ENCODE measurements at regions not wholly inside any gene's neighbourhood (a gene's known extent, or its start where the extent isn't known, plus 50 kb on each side); places are given as distances from the start of the nearest gene placed in this dataset.
"Not testable (repeated sequence)": the region's sequence is repeated elsewhere in the genome, so short reads cannot be mapped to it uniquely, and the experiment has no call there.

DNA sequence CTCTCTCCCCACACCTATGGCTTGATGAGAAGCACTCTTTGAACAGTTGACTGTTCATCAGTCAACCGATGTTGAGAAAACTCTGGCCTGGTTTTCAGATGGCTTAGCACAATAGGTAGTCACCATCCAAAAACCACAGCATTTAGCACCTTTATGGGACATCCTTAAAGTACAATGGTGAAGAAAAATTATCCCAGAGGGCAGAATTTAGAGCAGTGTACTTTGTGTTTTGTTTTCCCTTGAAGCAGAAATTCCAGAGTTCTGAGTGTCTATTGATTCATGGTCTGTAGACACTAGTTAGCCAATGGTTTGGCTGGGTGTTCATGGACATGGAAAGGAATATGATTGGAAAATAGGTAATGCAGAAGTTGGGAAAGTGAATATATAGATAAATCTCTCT, 487.0 kb downstream of the PDHA2 start:
- no peak for DNase-seq (ENCODE audit: low spot score)

DNA sequence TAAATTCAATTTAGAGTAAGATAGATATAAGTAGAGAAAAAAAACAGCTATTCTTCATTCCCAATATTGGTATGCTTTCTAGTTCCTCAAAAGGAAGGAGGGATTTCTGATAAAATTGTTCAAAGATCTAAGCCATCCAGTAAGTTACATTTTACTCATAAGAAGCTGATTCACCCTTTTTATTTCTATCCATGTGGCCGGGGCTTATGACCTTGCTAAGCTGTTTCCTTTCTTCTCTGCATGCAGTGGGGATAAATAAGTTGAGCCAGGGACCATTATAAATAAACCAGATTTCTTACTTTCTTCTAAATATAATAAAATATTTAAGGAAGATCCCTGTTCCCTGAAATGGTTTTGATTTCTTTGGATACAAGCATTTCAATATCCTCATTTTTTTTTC, 502.3 kb downstream of the PDHA2 start:
- no peak for DNase-seq (ENCODE audit: low spot score)

DNA sequence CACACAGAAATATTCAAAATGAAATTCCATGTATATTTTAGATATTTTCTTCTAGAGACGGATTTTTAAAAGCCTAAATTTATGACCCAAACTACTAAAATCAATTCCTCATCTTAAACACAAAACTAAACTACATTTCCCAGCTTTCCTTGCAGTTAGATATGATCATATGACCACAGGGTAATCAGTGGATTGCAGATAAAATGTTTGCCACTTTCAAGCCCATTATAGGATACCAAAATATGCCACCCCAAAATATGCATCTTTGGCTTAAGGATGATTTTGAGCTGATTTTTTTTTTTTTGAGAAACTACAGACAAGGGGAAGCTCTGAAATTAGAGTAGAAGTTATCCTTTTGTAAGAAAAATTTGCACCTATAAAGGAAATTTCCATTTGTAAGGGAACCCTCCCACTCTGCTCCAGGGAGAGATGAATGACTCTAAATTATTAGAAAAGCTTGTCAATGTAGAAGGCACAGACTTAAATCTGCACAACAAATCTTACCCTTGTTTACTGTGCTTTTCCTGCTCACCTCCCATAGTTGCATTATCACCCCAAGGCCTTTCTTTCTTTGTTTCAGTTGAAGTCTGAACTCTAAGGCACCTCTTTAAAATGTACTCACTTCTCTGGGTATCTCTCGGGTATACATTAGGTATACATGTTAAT, 503.0 kb downstream of the PDHA2 start:
- DNase-seq (ENCODE audit: low spot score) = no peak

- no peak for DNase-seq (ENCODE audit: low spot score)
Observed at GRCh38 chr4:96343836-96344235, 503.9 kb downstream of the PDHA2 start.

DNA sequence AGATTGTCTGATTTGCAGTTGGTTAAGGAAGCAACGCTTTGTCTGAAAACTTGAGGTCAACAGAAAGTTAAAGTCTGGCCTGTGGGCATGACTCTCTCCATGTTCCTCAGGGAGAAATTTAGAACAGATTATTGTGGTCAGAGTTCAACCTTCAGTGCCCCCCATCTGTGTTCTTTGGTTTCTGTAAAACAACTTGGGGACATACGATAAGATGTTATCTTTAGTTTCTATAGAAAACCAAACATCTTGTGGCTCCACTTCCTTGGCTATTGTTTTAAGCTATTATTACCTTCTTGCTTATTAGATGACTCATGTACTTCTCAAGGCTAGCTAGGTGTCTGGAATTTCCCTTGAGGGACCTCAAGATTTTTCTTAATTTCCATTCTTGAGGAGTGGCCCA, 507.7 kb downstream of the PDHA2 start:
- no peak for DNase-seq (ENCODE audit: low spot score)

- no peak for DNase-seq (ENCODE audit: low spot score)
Observed at GRCh38 chr4:96352051-96352517, 512.2 kb downstream of the PDHA2 start.

DNA sequence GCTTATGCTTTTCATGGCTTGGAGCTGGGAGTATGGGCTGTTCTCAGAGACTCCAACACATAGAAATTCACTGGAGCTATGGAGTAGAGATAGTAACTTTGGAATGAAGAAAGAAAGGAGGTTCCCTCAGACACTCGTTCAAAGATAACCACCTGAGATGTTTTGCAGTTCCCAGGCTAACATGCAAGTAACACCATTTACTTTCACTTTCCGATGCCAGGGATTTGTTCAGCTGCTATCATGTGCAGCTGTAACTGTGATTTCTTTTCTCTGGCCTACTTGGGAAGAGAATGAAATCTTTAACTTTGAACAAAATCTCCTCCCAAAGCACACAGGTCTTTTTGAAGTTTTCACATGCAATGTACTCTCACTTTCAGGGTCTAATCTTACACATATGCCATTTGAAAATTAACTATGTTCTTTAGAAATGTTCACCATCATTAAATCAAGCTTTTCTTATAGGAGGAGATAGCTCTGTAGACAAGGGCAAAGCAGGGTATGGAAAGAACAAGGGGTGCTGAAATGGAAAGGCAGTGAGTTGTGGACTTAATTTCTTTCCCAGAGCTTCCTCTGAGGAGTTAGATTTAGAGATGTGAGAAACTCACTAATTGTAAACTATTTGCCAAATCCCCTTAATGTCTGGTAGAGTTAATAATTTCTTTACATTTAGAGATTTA, 514.3 kb downstream of the PDHA2 start:
- DNase-seq (ENCODE audit: low spot score) = no peak

- DNase-seq (ENCODE audit: low spot score) = no peak
Observed at GRCh38 chr4:96355414-96355813, 515.5 kb downstream of the PDHA2 start.

DNA sequence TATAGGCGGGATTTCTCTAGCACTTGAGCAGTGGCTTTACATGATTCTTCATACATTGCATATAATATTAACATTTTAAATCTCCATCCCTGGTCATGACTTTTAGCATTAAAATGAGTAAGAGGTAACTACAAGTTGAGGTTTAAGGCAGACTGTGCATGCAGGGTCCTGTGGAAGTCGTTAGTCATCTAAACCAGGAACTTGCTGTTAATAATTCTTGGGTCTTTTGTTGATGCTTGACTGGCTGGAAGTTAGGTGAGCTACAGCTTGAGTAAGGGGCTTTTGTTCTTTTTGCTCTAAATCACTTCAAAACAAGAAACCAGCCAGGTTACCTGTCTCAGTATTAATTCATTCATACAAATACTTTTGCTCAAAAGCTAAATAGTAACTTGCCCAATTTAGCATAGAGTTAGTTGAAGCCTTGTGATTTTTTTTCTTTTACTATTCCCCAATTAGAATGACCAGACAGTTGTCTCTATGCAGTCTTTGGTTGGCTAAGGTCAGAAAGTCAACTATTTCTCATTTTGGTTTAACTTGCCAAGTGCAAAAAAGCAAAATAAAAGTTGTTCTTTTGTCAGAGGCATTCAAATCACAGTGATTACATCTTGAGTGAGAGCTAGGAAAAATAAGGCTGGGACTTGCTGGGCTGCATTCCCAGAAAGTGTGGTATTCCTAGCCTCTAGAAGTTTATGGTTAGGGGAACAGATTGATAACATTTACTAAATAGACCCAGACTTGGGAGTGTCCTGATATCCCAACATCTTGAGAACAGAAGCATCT, 516.9 kb downstream of the PDHA2 start:
- DNase-seq (ENCODE audit: low spot score) = no peak

GRCh38 chr4:96366632-96367031, 526.7 kb downstream of the PDHA2 start:
- DNase-seq (ENCODE audit: low spot score) = no peak

- no peak for DNase-seq (ENCODE audit: low spot score)
Observed at GRCh38 chr4:96375367-96375766, 535.5 kb downstream of the PDHA2 start.

- DNase-seq (ENCODE audit: low spot score) = no peak
Observed at GRCh38 chr4:96379524-96379923, 539.6 kb downstream of the PDHA2 start.

- no peak for DNase-seq (ENCODE audit: low spot score)
Observed at GRCh38 chr4:96380106-96380505, 540.2 kb downstream of the PDHA2 start.

- DNase-seq (ENCODE audit: low spot score) = no peak
Observed at GRCh38 chr4:96383349-96383748, 543.5 kb downstream of the PDHA2 start.

DNA sequence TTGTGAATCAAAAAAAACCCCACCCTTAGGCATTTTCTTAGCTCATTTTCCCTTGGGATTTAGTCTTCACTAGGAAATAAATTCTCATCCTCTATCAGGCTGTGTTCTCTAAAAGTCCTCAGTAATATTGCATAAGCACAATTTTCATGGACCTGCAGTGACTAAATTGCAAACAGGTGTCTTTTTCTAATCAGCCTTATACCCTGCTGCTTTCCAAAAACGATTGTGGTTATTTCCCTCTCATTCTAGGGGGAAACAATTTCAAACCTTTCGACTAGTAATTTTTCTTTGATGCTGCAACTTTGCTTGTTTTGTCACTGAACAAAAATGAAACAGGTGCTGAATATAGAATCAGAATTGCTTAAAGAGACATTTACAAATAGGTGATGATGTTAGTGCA, 549.9 kb downstream of the PDHA2 start:
- no peak for DNase-seq (ENCODE audit: low spot score)

- DNase-seq (ENCODE audit: low spot score) = no peak
Observed at GRCh38 chr4:96390404-96390803, 550.5 kb downstream of the PDHA2 start.

- no peak for DNase-seq (ENCODE audit: low spot score)
Observed at GRCh38 chr4:96395747-96396146, 555.9 kb downstream of the PDHA2 start.

DNA sequence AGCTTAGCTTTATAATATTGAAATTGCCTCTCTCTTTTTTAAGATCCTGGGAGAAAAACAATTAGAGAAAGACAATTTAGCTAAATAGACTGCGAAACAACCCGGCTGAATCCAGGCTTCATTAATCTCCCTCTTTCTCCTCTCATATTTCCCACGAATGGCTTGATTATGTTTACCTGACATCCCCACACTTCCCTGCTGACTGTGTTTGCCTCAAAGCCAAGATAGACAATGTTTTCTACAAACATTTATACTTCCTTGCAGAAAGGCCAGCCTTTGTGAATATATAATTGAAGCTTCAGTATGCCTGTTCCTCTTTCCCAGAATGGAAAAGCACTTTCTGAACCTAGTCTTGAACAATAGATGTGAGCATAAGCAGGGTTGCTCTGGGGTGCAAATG, 566.8 kb downstream of the PDHA2 start:
- no peak for DNase-seq (ENCODE audit: low spot score)

GRCh38 chr4:96407225-96407624, 567.3 kb downstream of the PDHA2 start:
- DNase-seq (ENCODE audit: low spot score) = no peak

- DNase-seq (ENCODE audit: low spot score) = no peak
Observed at GRCh38 chr4:96407738-96408463, 568.0 kb downstream of the PDHA2 start.

DNA sequence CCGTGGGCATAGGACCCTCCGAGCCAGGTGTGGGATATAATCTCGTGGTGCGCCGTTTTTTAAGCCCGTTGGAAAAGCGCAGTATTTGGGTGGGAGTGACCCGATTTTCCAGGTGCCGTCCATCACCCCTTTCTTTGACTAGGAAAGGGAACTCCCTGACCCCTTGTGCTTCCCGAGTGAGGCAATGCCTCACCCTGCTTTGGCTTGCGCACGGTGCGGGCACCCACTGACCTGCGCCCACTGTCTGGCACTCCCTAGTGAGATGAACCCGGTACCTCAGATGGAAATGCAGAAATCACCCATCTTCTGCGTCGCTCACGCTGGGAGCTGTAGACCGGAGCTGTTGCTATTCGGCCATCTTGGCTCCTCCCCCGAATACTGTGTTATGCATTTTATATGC, 575.0 kb downstream of the PDHA2 start:
- not testable (repeated sequence) for DNase-seq (ENCODE audit: low spot score)

- DNase-seq (ENCODE audit: low spot score) = no peak
Observed at GRCh38 chr4:96429657-96430056, 589.8 kb downstream of the PDHA2 start.

Measured in HuH-7.5 (cell line).